Adrenal gland (tissue), 5 donors: ENCODE measurements at regions not wholly inside any gene's neighbourhood (a gene's known extent, or its start where the extent isn't known, plus 50 kb on each side); places are given as distances from the start of the nearest gene placed in this dataset.

ENCODE experiments used
- POLR2A ChIP-seq, 2 donors: fragments of 450-650 bp; IDR thresholded peaks; one replicate each; pipeline ENCODE4 v1.6.1; 2017; ENCODE audit warnings: antibody characterized with exemption in 2 of 2, mild to moderate bottlenecking in 2 of 2, moderate library complexity in 1 of 2
- TF ChIP-seq, protein P1 (sequence below), 6 experiments: fragments of 450-650 bp in 4 of 6; fragments of 200-600 bp in 2 of 6; sonication (generic) in 1 of 6; IDR thresholded peaks; 1 replicate in 5 of 6; 2 replicates in 1 of 6; pipeline versions ENCODE4 v1.5.1 to v1.8.0; 2016 to 2021; ENCODE audit warnings: antibody characterized with exemption in 6 of 6, mild to moderate bottlenecking in 2 of 6, moderate library complexity in 1 of 6
- donor health status: DM: no; HTN: no; CAD: no.

DNA sequence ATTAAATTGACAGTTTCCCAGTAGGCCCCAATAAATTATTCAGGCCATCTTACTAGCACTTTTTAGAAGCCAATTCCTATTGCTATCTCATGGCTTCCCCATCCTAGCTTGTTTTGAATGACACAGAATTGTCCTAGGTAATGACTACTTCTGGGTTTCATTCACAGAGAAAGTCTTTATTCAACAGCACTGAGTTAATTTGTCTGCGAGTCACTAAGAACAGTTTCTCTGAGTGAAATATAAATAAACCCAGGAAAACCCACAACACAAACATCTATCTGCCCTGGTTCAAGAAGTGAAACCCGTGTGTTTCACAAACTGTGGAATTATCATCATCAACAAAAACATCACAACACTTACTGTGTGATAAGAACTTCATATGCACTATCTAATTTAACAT is 1366.8 kb downstream of the EPHA7 start:
- no peak for TF ChIP-seq POLR2A (IDR thresholded peaks at IDR 0.05)
- TF ChIP-seq, protein P1, sequence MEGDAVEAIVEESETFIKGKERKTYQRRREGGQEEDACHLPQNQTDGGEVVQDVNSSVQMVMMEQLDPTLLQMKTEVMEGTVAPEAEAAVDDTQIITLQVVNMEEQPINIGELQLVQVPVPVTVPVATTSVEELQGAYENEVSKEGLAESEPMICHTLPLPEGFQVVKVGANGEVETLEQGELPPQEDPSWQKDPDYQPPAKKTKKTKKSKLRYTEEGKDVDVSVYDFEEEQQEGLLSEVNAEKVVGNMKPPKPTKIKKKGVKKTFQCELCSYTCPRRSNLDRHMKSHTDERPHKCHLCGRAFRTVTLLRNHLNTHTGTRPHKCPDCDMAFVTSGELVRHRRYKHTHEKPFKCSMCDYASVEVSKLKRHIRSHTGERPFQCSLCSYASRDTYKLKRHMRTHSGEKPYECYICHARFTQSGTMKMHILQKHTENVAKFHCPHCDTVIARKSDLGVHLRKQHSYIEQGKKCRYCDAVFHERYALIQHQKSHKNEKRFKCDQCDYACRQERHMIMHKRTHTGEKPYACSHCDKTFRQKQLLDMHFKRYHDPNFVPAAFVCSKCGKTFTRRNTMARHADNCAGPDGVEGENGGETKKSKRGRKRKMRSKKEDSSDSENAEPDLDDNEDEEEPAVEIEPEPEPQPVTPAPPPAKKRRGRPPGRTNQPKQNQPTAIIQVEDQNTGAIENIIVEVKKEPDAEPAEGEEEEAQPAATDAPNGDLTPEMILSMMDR (IDR thresholded peaks at IDR 0.05), result no peak
